ENCODE measurements at regions not wholly inside any gene's neighbourhood (a gene's known extent, or its start where the extent isn't known, plus 50 kb on each side); places are given as distances from the start of the nearest gene placed in this dataset.

- no peak for DNase-seq (ENCODE audit: extremely low read depth, low read depth, low spot score)
Measured at GRCh38 chr4:152269448-152270191, 266.3 kb downstream of the FBXW7 start.

GRCh38 chr4:152267811-152268210 lies 268.1 kb downstream of the FBXW7 start:
- DNase-seq (ENCODE audit: extremely low read depth, low read depth, low spot score): no peak

GRCh38 chr4:152266831-152267480 lies 268.9 kb downstream of the FBXW7 start:
- no peak for DNase-seq (ENCODE audit: extremely low read depth, low read depth, low spot score)

- no peak for DNase-seq (ENCODE audit: extremely low read depth, low read depth, low spot score)
Measured at GRCh38 chr4:152265149-152265621, 270.7 kb downstream of the FBXW7 start.

GRCh38 chr4:152264106-152264505 lies 271.8 kb downstream of the FBXW7 start:
- DNase-seq (ENCODE audit: extremely low read depth, low read depth, low spot score): no peak

- DNase-seq (ENCODE audit: extremely low read depth, low read depth, low spot score): no peak
Measured at GRCh38 chr4:152259866-152260265, 276.0 kb downstream of the FBXW7 start.

GRCh38 chr4:152258804-152259708 lies 276.8 kb downstream of the FBXW7 start:
- DNase-seq (ENCODE audit: extremely low read depth, low read depth, low spot score): peak; percentile 81

- DNase-seq (ENCODE audit: extremely low read depth, low read depth, low spot score): no peak
Measured at GRCh38 chr4:152258391-152258790, 277.5 kb downstream of the FBXW7 start.

GRCh38 chr4:152257601-152258066 lies 278.3 kb downstream of the FBXW7 start:
- DNase-seq (ENCODE audit: extremely low read depth, low read depth, low spot score): no peak

- DNase-seq (ENCODE audit: extremely low read depth, low read depth, low spot score): no peak
Measured at GRCh38 chr4:152256996-152257395, 278.9 kb downstream of the FBXW7 start.

- DNase-seq (ENCODE audit: extremely low read depth, low read depth, low spot score): no peak
Measured at GRCh38 chr4:152255437-152255836, 280.5 kb downstream of the FBXW7 start.

- DNase-seq (ENCODE audit: extremely low read depth, low read depth, low spot score): no peak
Measured at GRCh38 chr4:152248347-152248746, 287.5 kb downstream of the FBXW7 start.

- DNase-seq (ENCODE audit: extremely low read depth, low read depth, low spot score): no peak
Measured at GRCh38 chr4:152247271-152247975, 288.5 kb downstream of the FBXW7 start.

GRCh38 chr4:152246659-152247058 lies 289.2 kb downstream of the FBXW7 start:
- no peak for DNase-seq (ENCODE audit: extremely low read depth, low read depth, low spot score)

- no peak for DNase-seq (ENCODE audit: extremely low read depth, low read depth, low spot score)
Measured at GRCh38 chr4:152245680-152246079, 290.2 kb downstream of the FBXW7 start.

GRCh38 chr4:152244659-152245058 lies 291.2 kb downstream of the FBXW7 start:
- DNase-seq (ENCODE audit: extremely low read depth, low read depth, low spot score): no peak

GRCh38 chr4:152243896-152244595 lies 291.8 kb downstream of the FBXW7 start:
- DNase-seq (ENCODE audit: extremely low read depth, low read depth, low spot score): peak; percentile 86

- DNase-seq (ENCODE audit: extremely low read depth, low read depth, low spot score): no peak
Measured at GRCh38 chr4:152243206-152243605, 292.7 kb downstream of the FBXW7 start.

- DNase-seq (ENCODE audit: extremely low read depth, low read depth, low spot score): no peak
Measured at GRCh38 chr4:152240232-152240631, 295.7 kb downstream of the FBXW7 start.

- no peak for DNase-seq (ENCODE audit: extremely low read depth, low read depth, low spot score)
Measured at GRCh38 chr4:152239216-152239615, 296.7 kb downstream of the FBXW7 start.
